Renal cortex interstitium (tissue), 11 donors: ENCODE measurements at regions not wholly inside any gene's neighbourhood (a gene's known extent, or its start where the extent isn't known, plus 50 kb on each side); places are given as distances from the start of the nearest gene placed in this dataset.
A peak's percentile ranks its signal among the peaks of the same experiment; 100 is the strongest.
"Not testable (repeated sequence)": the region's sequence is repeated elsewhere in the genome, so short reads cannot be mapped to it uniquely, and the experiment has no call there.

Source experiments
- DNase-seq, 11 donors: peaks; one replicate each; pipeline ENCODE4 v3.0.0-alpha.2; 2013; ENCODE audit warnings: low read depth in 9 of 11, low spot score in 4 of 11; ENCODE audit errors: extremely low read depth in 1 of 11

DNA sequence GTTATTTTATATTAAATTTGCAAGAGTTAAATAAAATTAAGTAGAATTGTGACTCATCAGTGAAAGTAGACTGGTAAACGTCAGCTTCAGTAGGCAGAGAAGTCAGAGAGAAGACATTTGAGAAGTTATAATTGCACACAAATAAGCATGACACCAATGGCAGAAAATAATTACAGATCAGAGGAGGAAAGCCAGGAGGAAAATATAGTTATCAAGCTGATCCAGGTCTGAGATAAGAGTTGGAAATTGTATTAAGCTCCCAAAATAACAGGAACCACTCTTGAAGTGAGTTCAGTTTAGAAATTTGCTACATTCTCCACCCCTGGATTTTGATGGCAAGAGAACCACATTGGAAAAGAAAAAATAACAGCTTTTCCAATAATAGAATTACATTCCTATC lies 533.8 kb upstream of the CHORDC1 start:
- no peak for DNase-seq

DNA sequence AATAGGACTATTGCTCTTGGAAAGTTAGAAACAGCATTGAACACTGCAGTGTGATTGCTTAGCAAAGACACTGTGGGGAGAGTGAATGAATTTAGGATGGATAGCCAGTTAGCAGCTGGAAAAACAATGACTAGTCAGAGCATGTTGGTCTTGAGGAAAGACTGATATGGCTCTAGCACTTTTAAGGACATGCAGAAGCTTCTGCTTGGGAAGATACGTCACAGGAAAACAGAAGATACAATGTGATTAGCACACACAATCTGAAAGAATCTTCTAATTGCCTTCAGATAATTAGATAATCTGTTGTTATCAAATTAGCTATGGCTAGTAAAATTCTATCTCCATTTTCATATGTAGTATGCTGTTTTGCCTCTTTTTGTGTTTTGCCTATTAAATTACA lies 530.7 kb upstream of the CHORDC1 start:
- DNase-seq = no peak

DNA sequence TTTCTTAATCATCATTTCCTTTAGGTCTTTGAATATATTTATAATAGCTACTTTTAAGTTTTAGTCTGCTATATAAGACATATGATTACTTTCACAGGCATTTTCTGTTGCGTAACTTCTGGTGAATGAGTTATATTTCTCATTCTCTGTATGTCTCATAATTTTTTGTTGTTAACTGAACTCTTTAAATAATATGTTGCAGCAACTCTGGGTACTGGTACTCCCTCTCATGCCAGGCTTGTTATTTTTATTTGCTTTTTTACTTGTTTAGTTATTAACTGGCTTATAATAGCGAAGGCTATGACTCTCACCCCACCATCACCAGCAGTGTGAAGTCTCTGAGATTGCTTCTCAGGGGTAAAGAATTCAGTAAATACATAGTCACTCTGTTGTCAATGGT lies 524.2 kb upstream of the CHORDC1 start:
- no peak for DNase-seq

DNA sequence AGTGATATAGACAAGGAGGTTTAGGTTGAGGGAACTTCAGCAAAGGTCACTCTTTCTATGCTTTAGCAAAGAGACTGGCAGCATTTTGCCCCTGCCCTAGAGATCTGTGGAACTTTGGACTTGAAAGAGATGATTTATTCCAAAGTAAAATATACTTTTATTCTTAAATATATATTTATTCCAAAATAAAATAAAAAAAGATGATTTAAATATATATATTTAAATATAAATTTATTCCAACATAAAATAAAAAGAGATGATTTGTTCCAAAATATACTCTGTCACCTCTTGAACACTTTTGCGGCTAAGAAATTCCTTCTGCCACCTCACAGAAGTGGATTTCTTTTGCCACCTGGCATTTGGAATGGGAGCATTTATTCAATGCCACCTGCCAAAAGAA lies 521.3 kb upstream of the CHORDC1 start:
- no peak for DNase-seq

DNA sequence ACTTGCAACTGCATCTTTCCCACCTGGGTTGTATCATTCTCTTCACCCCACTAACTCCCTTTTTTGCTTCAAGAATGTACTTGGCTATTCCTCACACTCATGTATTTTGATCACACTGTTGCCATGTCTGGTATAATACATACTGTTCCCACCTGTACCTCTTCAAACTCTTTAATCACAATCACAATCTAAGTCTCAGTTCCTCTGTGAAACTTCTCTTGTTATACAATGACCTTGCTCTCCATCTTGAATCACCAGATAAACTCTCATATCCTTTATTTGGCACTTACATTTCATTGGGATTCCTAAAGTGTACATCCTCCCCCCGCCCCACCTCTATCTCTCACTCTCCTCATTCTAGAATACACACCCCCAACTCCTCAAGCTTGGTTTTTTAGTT lies 516.0 kb upstream of the CHORDC1 start:
- no peak for DNase-seq

DNA sequence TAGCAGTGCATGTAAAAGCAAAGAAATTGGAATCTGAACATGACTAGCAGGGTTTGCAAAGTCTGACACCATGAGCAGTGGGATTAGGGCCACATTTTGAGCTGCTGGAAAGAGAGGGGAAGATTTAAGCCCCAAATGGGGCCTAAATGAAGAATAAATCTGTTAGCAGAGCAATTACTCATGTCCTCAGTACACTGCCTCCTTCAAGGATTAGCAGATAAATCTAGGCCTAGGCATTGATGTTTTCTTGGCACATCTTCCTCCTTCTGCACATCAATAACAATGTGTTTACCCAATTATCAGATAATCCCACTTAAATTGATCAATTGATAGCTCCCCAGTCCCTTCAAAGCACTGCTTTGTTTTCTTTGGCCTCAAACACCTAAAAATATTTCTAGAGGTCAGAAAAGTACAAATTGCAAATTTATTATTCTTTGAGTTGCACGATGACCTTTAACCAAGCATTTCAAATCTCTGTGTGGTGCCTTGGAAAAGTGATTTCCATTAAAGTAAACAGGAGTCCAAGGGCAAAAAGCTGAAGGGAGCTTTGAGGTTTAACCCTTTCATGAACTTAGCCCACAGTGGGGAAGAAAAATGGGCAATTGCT lies 514.7 kb upstream of the CHORDC1 start:
- peak; percentile 40 to 78 (median 64) for DNase-seq

DNA sequence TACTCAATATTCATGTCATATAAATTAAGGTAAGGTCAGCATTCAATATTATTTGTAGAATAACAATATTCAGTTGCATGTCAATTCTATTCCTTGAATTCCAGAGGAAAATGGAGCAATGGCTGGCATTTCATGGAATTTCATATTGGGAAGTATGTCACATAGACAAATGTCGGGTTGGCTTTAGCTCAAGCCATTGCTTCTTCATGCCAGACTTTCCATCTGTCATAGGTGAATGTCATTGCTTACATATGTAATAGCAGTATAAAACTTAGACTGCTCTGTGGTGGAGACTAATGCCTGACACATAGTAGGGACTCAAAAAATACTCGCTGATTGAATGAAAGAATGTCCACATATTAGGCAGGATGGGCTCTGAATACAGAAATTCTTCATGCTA lies 509.6 kb upstream of the CHORDC1 start:
- DNase-seq = no peak

DNA sequence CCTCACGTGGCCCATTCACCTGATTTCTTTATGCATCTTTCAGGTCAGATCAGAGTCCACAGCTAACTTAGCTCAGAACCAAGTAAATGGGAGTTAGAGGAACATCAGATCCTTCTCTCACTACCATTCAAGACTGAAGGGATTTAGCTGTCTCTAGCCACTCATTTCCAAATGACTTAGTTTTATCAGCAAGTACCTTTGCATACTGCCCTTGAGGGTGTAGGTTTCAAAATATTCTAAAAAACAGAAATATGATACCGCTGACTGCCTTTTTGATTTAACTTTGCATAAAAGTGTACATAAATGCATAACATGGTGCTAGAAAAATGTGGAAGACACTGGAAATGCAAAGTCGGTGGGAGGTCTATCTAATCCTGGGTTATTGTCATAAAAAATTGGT lies 500.6 kb upstream of the CHORDC1 start:
- DNase-seq = no peak

DNA sequence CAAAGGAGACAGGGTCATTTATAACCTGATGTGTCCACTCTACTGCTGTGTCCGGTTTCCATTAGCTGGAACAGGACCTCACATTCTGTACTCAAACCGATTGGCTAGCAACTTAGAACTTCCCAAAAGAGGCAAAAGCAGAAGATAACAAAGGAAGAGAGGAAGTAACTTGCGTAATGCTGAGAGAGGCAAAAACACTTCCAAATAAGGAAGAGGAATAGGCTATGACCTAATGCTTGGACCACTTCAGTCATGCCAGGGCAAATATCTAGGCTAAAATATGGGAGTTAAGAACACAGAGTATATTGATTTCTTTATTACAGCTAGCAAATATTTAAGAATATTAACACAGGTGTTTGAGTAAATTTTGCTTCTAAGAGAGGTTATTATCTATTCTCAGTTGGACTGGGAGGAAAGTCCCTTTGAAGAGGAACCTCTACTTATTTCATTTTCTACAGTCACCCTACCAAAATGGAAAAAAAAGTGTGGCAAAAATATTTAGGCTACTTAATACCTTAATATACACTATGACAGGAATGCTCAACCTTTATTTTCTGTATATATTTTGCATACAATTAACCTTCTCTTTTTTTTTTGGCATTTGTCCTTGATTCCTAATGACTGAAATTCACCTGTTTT lies 499.8 kb upstream of the CHORDC1 start:
- DNase-seq = no peak

DNA sequence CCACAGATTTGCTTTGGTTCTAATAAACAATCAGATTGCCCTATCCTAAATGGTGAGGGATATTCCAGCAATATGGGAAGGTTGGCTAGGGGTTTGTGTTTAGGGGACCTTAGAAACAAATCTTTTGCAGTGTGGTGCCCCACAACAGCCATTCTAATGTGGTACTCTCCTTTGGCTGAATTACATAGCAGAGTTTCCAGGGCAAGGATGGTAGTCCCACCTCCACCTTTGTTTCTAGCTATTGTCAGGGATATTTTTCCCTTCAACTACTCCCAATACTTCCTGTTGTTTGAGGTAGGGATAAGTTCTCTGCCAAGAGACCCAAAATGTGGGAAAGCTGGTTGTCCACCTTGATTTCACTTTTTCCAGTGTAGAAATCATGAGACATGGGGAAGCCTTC lies 494.7 kb upstream of the CHORDC1 start:
- no peak for DNase-seq

DNA sequence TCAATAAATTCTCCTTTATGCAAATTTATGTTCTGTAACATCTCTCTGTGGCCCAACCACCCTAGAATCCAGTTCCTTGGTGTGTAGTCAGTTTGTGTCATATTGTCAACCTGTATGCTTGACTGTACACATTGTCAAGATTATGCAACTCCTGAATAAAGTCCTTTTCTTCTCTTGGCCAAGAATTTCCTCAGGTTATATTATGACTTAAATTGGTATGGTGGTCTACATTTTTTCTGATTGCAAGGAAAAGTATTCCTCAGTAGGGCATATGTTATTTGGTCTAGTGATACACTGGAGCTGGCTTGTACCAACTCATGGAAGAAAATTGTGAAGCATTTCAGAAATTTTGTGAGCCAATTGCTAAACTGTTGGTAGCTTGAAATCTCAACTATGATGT lies 482.8 kb upstream of the CHORDC1 start:
- DNase-seq = no peak

DNA sequence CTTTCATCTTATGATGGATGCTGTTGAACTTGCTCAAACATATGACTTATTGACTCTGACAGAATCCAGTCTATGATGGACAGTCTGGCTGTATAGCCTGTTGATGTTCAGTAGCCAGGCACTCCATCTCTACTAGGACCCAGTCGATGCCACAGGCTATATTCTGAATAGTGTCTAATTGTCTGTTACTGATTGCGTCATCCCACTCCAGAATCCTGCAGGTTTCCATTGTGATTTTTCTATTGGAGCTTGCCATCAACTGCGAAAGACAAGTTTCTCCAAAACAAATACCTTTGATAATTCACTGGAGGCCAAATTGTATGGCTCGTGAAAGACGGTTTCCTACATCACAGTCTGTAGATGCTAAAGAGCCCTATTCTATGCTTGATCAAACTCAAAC lies 481.7 kb upstream of the CHORDC1 start:
- no peak for DNase-seq

DNA sequence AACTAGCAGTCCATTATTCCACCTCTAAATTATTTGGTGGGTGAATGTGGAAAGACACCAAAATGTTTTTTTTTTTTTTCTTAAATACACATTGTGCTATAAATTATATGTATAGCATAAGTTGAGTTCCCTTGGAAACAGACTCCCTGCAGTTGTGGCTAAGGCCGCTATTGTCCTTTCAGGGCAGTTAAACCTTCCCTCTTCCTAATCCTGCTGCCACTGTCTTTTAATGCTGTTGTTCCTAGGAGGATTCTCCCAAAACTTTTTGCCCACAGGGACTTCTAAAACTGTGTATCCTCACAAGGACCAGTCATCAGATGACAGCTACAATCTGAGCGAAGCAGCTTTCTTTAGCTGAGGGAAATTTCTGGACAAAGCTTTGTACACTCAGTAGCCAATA lies 478.9 kb upstream of the CHORDC1 start:
- no peak for DNase-seq

DNA sequence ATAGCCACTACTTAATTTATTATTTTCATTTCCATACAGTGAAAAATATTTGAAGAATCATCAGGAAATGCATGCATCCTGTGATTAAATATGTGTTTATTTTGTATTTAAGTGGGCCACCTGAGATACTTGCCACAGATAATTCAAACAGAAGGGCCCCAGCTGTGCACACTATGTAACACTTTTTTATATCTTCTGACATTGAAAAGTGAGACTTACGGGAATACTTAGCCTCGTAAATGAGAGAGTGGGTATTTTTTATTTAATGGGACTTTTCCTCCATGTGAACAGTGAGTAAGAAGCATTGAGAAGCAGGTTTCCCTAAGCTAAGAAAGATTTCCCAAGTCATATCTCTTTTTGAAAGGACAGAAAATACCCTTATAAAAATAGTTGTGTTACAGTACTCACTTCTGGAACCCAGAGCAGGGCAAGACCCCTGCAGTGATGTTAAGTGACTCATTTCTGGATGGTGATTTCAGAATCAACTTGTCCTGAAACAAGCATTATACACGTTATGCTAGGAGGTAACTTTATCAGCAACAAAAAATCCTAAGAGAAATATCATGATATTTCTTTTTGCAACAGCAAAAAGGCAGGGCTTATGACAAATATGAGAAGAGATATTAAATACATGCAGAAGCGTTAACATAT lies 478.1 kb upstream of the CHORDC1 start:
- DNase-seq = no peak

DNA sequence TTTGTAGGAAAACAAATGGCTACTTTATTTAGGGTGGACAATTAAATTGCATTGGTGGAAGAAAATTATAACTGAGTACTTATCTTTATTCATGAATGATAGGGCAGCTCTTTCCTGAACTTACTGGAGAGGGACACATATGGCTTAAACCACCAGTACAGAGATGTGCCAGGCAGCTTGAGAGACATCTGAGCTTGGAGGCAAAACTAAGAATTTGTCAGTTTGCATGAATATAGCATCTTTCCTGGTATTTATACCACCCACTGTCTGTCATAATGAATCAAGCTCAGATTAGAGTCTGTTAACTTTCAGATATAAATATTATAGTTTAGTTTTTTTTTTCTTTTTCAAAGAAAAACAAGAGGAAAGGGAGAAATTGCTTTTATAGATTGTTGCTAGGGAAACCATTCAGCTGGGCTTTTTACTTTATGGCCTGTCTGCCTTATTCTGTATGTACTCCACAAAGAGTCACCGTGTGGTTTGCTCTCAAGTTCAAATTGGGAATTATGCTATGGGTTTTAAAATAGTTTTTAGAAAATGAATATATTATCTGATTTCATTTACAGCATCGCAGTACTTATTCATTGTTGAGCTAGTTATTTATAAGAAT lies 477.0 kb upstream of the CHORDC1 start:
- DNase-seq = no peak

DNA sequence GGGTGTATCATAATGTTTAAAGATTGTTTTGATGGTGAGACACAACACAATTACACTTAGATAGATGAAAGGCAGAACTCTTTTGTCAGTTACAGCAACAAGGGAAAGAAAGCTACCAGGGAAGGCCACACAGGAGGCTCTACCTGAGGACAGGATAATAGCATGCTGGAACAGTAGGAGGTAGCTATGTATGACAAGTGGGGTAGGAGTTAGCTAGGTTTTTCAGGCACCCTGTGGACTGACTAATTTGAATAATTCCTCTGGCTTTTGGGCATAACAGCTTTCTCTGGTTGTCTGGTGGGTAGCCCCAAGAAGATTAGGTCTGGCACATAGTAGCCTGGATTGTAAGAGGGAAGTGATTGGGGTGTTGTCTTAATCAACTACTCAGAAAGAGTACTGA lies 475.4 kb upstream of the CHORDC1 start:
- no peak for DNase-seq

DNA sequence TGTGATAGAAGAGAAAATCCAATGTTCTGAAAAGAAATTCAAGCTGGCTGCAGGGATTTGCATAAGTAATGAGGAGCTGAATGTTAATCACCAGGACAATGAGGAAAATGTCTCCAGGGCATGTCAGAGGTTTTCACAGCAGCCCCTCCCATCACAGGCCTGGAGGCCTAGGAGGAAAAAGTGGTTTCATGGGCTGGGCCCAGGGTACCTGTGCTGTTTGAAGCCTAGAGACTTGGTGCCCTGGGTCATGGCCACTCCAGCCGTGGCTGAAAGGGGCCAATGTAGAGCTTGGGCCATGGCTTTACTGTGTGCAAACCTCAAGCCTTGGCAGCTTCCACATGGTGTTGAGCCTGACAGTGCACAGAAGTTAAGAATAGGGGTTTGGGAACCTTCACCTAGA lies 452.6 kb upstream of the CHORDC1 start:
- not testable (repeated sequence) for DNase-seq

DNA sequence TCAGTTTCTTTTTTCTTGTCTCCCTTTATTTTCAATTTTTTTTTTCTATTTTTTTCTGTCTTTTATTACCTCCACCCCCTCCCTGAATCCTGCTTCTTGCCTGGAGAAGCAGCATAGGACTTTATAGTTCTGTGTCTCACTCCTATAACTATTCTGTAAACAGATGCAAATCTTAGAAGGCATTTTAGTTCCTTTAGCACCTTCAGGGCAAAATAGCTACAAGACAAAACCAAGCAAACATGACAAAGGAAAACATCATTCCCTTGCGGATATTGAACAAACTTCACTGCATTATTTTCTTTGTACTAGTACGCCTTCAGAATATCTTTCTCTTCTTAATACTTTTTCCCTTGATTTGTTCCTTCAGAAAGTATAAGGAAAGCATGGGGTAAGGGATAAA lies 446.2 kb upstream of the CHORDC1 start:
- DNase-seq = no peak

DNA sequence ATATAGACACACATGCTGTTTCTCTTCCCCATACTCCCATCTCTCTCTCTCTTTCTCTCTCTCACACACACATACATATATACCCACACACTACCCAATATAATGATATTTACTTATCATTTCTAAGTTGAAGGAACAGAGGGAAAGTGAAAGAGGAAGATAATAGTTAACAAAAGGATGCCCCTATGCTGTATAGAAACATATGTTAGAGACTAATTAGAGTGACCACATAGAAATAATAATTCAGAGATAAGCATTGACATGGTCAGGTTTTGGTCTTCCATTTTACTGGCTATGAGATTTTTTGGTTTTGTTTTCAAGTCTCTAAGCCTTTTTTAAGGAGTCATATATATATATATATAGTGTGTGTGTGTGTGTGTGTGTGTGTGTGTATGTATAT lies 445.7 kb upstream of the CHORDC1 start:
- DNase-seq = no peak

DNA sequence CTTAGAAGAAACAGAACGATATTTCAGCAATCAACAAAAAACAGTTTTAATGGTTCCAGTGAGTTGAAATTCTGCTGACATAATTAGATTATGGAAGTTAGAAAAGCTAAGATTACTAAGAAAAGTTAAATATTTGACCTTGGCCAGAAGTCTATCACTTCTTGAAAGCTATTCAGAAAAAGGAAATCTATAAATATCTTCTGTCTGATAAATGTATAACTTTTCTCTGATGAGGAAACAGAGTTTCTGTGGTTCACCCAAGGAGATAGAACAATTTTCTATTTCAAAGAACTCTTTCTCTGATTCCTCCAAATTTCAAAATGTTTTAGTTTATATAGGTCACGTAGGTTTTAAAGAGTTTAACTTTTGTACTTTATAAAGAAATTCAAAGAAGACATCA lies 438.4 kb upstream of the CHORDC1 start:
- no peak for DNase-seq

DNA sequence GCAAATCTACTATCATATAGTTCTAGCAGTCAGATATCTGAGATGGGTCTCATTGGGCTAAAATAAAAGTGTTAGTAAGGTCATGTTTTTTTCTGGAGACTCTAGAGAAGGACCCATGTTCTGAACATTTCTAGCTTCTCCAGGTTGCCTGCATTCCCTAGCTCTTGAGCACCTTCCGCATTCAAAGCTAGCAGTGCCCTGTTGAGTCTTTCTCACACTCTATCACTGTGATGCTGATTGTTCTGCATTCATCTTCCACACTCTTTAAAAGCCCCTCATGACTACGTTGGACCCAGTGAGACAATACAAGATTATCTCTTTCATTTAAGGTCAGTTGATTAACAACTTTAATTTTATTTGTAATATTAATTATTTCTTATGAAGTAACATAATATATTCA lies 433.3 kb upstream of the CHORDC1 start:
- no peak for DNase-seq
